Esophagus muscularis mucosa (tissue), 4 donors: ENCODE measurements at regions not wholly inside any gene's neighbourhood (a gene's known extent, or its start where the extent isn't known, plus 50 kb on each side); places are given as distances from the start of the nearest gene placed in this dataset.
"Not testable (repeated sequence)": the region's sequence is repeated elsewhere in the genome, so short reads cannot be mapped to it uniquely, and the experiment has no call there.

Source experiments
- DNase-seq: peaks from one replicate; pipeline ENCODE4 v3.0.0-alpha.2; 2017; ENCODE audit errors: extremely low spot score
- H3K27ac ChIP-seq, 4 donors: fragments of 200-600 bp; sonication (generic); replicated peaks in 1 of 4; 1 replicate in 3 of 4; 2 replicates in 1 of 4; pipeline ENCODE4 v1.5.1; 2016 to 2019; ENCODE audit warnings: mild to moderate bottlenecking in 1 of 4
- H3K27me3 ChIP-seq, 4 donors: fragments of 200-600 bp; sonication (generic); one replicate each; pipeline versions ENCODE4 v1.5.1 to v1.6.0; 2016 to 2019
- H3K36me3 ChIP-seq, 4 donors: fragments of 200-600 bp; sonication (generic); one replicate each; pipeline ENCODE4 v1.5.1; 2016 to 2019
- H3K4me1 ChIP-seq, 4 donors: fragments of 200-600 bp; sonication (generic); one replicate each; pipeline ENCODE4 v1.5.1; 2016 to 2019
- H3K4me3 ChIP-seq, 4 donors: fragments of 200-600 bp; sonication (generic); 1 replicate in 2 of 4; 2 replicates in 2 of 4; pipeline ENCODE4 v1.5.1; 2016 to 2019; ENCODE audit warnings: mild to moderate bottlenecking in 4 of 4, moderate library complexity in 1 of 4
- H3K9me3 ChIP-seq, 4 donors: fragments of 200-600 bp; sonication (generic); 1 replicate in 3 of 4; 2 replicates in 1 of 4; pipeline ENCODE4 v1.5.1; 2016 to 2019
- CTCF ChIP-seq, 3 experiments: fragments of 200-600 bp in 2 of 3; fragments of 450-650 bp in 1 of 3; sonication (generic) in 2 of 3; IDR thresholded peaks; one replicate each; pipeline ENCODE4 v1.5.1; 2017 to 2019; ENCODE audit warnings: antibody characterized with exemption in 3 of 3, mild to moderate bottlenecking in 2 of 3, moderate library complexity in 1 of 3
- EP300 ChIP-seq: sonication (generic); formaldehyde crosslinking; IDR thresholded peaks from one replicate; pipeline ENCODE4 v1.6.1; 2017; ENCODE audit warnings: antibody characterized with exemption
- POLR2A ChIP-seq: fragments of 450-650 bp; IDR thresholded peaks from one replicate; pipeline ENCODE4 v1.6.1; 2017; ENCODE audit warnings: antibody characterized with exemption, moderate library complexity, mild to moderate bottlenecking, low read depth
- POLR2AphosphoS5 ChIP-seq, 2 donors: sonication (generic); formaldehyde crosslinking; IDR thresholded peaks; one replicate each; pipeline ENCODE4 v1.6.1; 2017; ENCODE audit warnings: antibody characterized with exemption in 2 of 2
- WGBS: methylation state at CpG from one replicate; pipeline ENCODE4 v1.1.5; 2018; 5-methylcytosine and 5-hydroxymethylcytosine counted together
- intact Hi-C: fragments of 100-400 bp; cut with DNase I; formaldehyde crosslinking; loops from one replicate; pipeline ENCODE4 v1.15.1; 2023
- small RNA-seq, 3 donors: library from RNA; depleted of rRNA; stranded (forward); fragments of <200 nt; gene quantifications; one replicate each; pipeline ENCODE3, GENCODE V24; 2016

DNA sequence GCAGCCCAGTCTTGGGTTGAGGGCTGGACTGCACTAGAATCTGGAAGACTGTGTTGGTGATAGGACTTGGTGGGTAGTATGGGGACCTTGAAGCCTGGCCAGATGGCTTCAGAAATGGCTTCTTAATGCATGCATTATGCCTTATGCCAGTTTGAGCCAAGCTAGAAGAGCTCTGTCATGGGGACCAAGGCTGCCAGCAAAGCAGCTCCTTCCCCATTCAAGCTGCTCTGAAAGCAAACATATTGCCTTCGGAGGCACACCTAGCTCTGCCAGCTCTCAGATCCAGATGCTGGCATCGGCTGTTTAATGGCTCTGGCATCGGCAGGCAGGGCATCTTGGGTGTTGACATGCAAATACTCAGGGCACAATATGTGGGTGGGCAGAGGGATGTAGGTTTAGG, 59.0 kb upstream of the IGFBP5 start:
- WGBS = 74% methylated on average over 3 of the region's 3 CpGs
- H3K4me1 ChIP-seq = peaks cover 12 to 39% (median 30%) of the 10 kb centered on the region in 4 donors
- H3K36me3 ChIP-seq = no peaks in the 10 kb centered on the region
- intact Hi-C loops = no loop called here
- no peaks in the 10 kb centered on the region for H3K9me3 ChIP-seq
- DNase-seq = no peak
- H3K27me3 ChIP-seq = no peaks in the 10 kb centered on the region
- TF ChIP-seq EP300 (no peak), POLR2AphosphoS5 (IDR thresholded peaks at IDR 0.05) (no peak), POLR2A (no peak), CTCF (IDR thresholded peaks at IDR 0.05) (no peak)
- no peak overlapping the region for H3K27ac ChIP-seq
- no peak overlapping the region for H3K4me3 ChIP-seq

DNA sequence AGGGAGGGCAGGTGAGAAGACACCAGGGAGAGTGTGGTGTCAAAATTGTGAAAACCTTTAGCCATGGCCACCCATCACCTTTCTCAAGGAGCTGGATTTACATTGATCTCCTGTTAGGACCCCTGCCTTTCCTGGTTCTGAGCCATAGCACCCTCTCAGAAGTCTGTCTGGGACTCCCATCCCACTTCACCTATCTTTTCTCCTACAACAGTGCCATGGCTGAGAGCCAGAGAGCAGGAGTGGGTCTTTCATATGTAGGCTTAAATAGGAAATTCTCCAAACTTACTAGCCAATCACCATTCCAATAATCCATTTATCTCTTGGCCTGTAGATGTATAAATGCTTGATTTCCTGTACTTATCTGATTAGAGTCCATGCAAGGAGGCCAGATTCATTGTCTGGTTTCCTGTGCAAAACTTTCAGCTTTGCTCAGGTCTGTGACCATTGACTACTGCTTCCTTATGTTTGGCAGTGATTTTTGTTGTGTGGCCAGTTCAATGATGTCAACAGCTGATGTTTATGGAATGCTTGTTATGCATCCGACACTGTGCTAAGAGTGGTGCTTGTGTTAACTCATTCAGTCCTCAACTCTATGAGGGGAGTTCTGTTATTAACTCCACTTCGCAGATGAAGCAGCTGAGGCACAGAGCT, 57.6 kb upstream of the IGFBP5 start:
- no peak for TF ChIP-seq EP300
- TF ChIP-seq CTCF (IDR thresholded peaks at IDR 0.05) = no peak
- TF ChIP-seq POLR2AphosphoS5 (IDR thresholded peaks at IDR 0.05) = no peak
- no peak for TF ChIP-seq POLR2A
- 72% methylated on average over 2 of the region's 2 CpGs for WGBS
- intact Hi-C loops = no loop called here
- no peaks in the 10 kb centered on the region for H3K27me3 ChIP-seq
- no peak overlapping the region for H3K4me3 ChIP-seq
- no peak for DNase-seq
- H3K36me3 ChIP-seq = no peaks in the 10 kb centered on the region
- no peaks in the 10 kb centered on the region for H3K9me3 ChIP-seq
- peaks cover 12 to 27% (median 17%) of the 10 kb centered on the region in 4 donors for H3K4me1 ChIP-seq
- no peak overlapping the region for H3K27ac ChIP-seq

GRCh38 chr2:216750750-216751149, 55.4 kb upstream of the IGFBP5 start:
- H3K27ac ChIP-seq, intact Hi-C loops, H3K36me3 ChIP-seq, DNase-seq, H3K9me3 ChIP-seq, H3K27me3 ChIP-seq, H3K4me3 ChIP-seq: not testable (repeated sequence)
- H3K4me1 ChIP-seq = peaks cover 0 to 12% (median 3%) of the 10 kb centered on the region in 4 donors

DNA sequence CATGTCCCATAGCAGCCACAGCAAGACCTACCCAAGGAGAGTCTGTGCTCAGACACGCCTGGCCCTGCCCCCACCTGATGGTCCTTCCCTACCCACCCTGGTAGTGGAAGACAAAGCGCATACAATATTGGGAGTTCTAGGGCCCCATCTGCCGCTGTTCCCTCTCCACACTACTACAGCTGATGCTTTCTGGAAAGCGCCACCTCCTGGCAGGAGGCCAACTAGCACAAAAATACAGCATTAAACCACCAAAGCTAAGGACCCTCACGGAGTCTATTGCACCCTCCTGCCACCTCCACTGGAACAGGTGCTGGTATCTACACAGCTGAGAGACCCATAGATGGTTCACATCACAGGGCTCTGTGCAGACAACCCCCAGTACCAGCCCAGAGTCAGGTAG, 50.9 kb upstream of the IGFBP5 start:
- H3K36me3 ChIP-seq, H3K9me3 ChIP-seq, H3K4me3 ChIP-seq, DNase-seq, H3K27me3 ChIP-seq, intact Hi-C loops, H3K27ac ChIP-seq: not testable (repeated sequence)
- 94% methylated on average over 5 of the region's 5 CpGs for WGBS
- H3K4me1 ChIP-seq = peaks cover 4 to 22% (median 18%) of the 10 kb centered on the region in 4 donors

DNA sequence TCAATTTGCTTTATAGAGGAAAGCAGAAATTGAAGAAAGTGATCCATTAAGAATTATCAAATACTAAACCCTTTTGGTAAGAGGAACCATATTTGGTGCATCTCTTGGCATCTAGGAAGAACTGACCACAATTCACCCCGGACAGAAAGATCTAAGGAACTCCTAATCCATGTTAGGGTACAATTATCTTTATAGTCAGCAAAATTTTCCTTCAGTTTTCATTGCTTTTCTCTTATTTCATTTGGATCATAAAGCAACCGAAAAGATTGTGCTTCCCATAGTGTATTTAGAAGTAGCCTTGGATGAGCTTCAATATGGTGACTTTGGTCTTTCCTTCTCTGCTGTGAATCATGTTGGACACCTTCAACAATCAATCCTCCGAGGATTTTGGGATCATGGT, 50.1 kb upstream of the IGFBP5 start:
- no peaks in the 10 kb centered on the region for H3K27me3 ChIP-seq
- intact Hi-C loops = no loop called here
- TF ChIP-seq EP300 (no peak), POLR2AphosphoS5 (IDR thresholded peaks at IDR 0.05) (no peak), POLR2A (no peak), CTCF (IDR thresholded peaks at IDR 0.05) (no peak)
- H3K27ac ChIP-seq = no peak overlapping the region
- no peaks in the 10 kb centered on the region for H3K9me3 ChIP-seq
- H3K36me3 ChIP-seq = no peaks in the 10 kb centered on the region
- no peak overlapping the region for H3K4me3 ChIP-seq
- H3K4me1 ChIP-seq = peaks cover 9 to 30% (median 26%) of the 10 kb centered on the region in 4 donors
- no peak for DNase-seq
- 89% methylated on average over 3 of the region's 3 CpGs for WGBS

Small RNAs in the stretch of these regions (small RNA-seq; reads per million reads assigned to genes)
- 0 reads per million in 3 donors for gene RNA5SP120
